HepG2 (cell line): ENCODE measurements at regions not wholly inside any gene's neighbourhood (a gene's known extent, or its start where the extent isn't known, plus 50 kb on each side); places are given as distances from the start of the nearest gene placed in this dataset.

Experiments used
- ATAC-seq: fragments of 200-7000 bp; cut with Tn5 transposase; 3 replicates; pipeline ENCODE4 v1.9.1; 2020; ENCODE audit warnings: mild to moderate bottlenecking, moderate library complexity
- BruUV-seq: library from RNA; stranded (reverse); fragments of 400-500 nt; replicated peaks from 2 replicates; lab custom pipeline; 2021; lab: Mats Ljungman, UMichigan
- CTCF ChIA-PET: fragments of 300-600 bp; formaldehyde crosslinking; extraction: SDS; loops from one replicate; lab custom pipeline; 2021; ENCODE audit warnings: low total read pairs, inconsistent platforms, low intra/inter-chr PET ratio; lab: Yijun Ruan, JAX
- POLR2A ChIA-PET: fragments of 350-600 bp; sonication (Branson Sonifier 250); formaldehyde crosslinking; loops from one replicate; lab custom pipeline; 2020; ENCODE audit warnings: antibody characterized with exemption, inconsistent platforms; lab: Yijun Ruan, JAX
- DNase-seq: peaks from one replicate; pipeline ENCODE4 v3.0.0-alpha.2; 2015; ENCODE audit warnings: low spot score
- FAIRE-seq: peaks from 3 replicates; lab custom pipeline; 2011; peaks lifted over from hg19 to GRCh38; lab: Jason Lieb, UNC
- H2AFZ ChIP-seq: one replicate; pipeline ENCODE4 v1.6.1; 2011; ENCODE audit warnings: low read length, inconsistent platforms
- H3K27ac ChIP-seq: fragments of 300-600 bp; 3 replicates; pipeline ENCODE4 v1.8.0; 2011; ENCODE audit warnings: mixed run types, mild to moderate bottlenecking, mixed read lengths, low read length, inconsistent platforms; ENCODE audit not compliant: insufficient read depth; ENCODE audit errors: extremely low read length
- H3K27me3 ChIP-seq, 2 experiments: fragments of 200-600 bp in 1 of 2; 2 replicates in 1 of 2; 3 replicates in 1 of 2; pipeline versions ENCODE4 v1.6.0 to v1.8.0; 2011; ENCODE audit warnings: low read length in 2 of 2, mild to moderate bottlenecking in 2 of 2, moderate library complexity in 2 of 2, inconsistent platforms in 1 of 2; ENCODE audit not compliant: insufficient read depth in 2 of 2, control insufficient read depth in 1 of 2
- H3K36me3 ChIP-seq, 2 experiments: fragments of 200-600 bp in 1 of 2; replicated peaks in 1 of 2; 2 replicates in 1 of 2; 3 replicates in 1 of 2; pipeline versions ENCODE4 v1.5.1 to v1.8.0; 2011; ENCODE audit warnings: low read length in 2 of 2, inconsistent platforms in 1 of 2; ENCODE audit not compliant: insufficient read depth in 2 of 2, control insufficient read depth in 1 of 2
- H3K4me1 ChIP-seq: 2 replicates; pipeline ENCODE4 v1.5.1; 2012; ENCODE audit warnings: low read length, inconsistent platforms; ENCODE audit not compliant: insufficient read depth
- H3K4me2 ChIP-seq: 2 replicates; pipeline ENCODE4 v1.6.0; 2011; ENCODE audit warnings: low read depth, low read length, inconsistent platforms
- H3K4me3 ChIP-seq, 3 experiments: fragments of 200-600 bp in 1 of 3; sonication (generic), shearing (Covaris generic) in 1 of 3; replicated peaks in 1 of 3; 2 replicates each; pipeline ENCODE4 v1.5.1; 2011 to 2016; ENCODE audit warnings: low read length in 3 of 3, inconsistent platforms in 2 of 3, low read depth in 2 of 3, mild to moderate bottlenecking in 2 of 3, control low read depth in 1 of 3, mixed read lengths in 1 of 3; ENCODE audit not compliant: insufficient read depth in 1 of 3
- H3K79me2 ChIP-seq: one replicate; pipeline ENCODE4 v1.6.1; 2011; ENCODE audit warnings: low read length, inconsistent platforms; ENCODE audit not compliant: insufficient read depth
- H3K9ac ChIP-seq: 2 replicates; pipeline ENCODE4 v1.6.0; 2011; ENCODE audit warnings: mild to moderate bottlenecking, low read depth, low read length, inconsistent platforms; ENCODE audit not compliant: insufficient read depth
- H3K9me3 ChIP-seq: 2 replicates; pipeline ENCODE4 v1.5.1; 2012; ENCODE audit warnings: mild to moderate bottlenecking, low read length
- H4K20me1 ChIP-seq: 2 replicates; pipeline ENCODE4 v1.6.0; 2011; ENCODE audit warnings: inconsistent platforms, mild to moderate bottlenecking, low read length, moderate library complexity; ENCODE audit not compliant: insufficient read depth
- CCDC6 ChIP-seq: sonication (generic); formaldehyde crosslinking; IDR thresholded peaks from 2 replicates; pipeline ENCODE4 v1.8.1; 2022; ENCODE audit warnings: mild to moderate bottlenecking, missing genetic modification reagents, moderate library complexity
- MYNN ChIP-seq: sonication (generic); formaldehyde crosslinking; IDR thresholded peaks from 2 replicates; pipeline ENCODE4 v1.4.0; 2020; ENCODE audit warnings: mild to moderate bottlenecking, low read depth, missing genetic modification reagents
- RFXAP ChIP-seq: sonication (generic); formaldehyde crosslinking; IDR thresholded peaks from 2 replicates; pipeline ENCODE4 v1.4.0; 2020; ENCODE audit warnings: missing genetic modification reagents, borderline replicate concordance
- SP1 ChIP-seq, 2 experiments: fragments of 450-650 bp in 1 of 2; sonication (generic) in 1 of 2; formaldehyde crosslinking in 1 of 2; IDR thresholded peaks; 2 replicates each; pipeline versions ENCODE4 v1.4.0 to v1.6.1; 2016 to 2020; ENCODE audit warnings: missing genetic modification reagents in 1 of 2
- TAF15 ChIP-seq: fragments of 200-400 bp; formaldehyde crosslinking; IDR thresholded peaks from one replicate; pipeline ENCODE4 v1.6.1; 2018; ENCODE audit warnings: mild to moderate bottlenecking, low read depth, low read length; ENCODE audit not compliant: poor library complexity, severe bottlenecking
- TFDP1 ChIP-seq: IDR thresholded peaks from 2 replicates; pipeline ENCODE4 v1.6.1; 2016; ENCODE audit warnings: missing compliant biosample characterization, missing genetic modification reagents, borderline replicate concordance
- YEATS2 ChIP-seq: sonication (generic); formaldehyde crosslinking; IDR thresholded peaks from 2 replicates; pipeline ENCODE4 v1.4.0; 2020; ENCODE audit warnings: missing genetic modification reagents, borderline replicate concordance
- ZBTB43 ChIP-seq: sonication (generic); formaldehyde crosslinking; conservative IDR thresholded peaks from 2 replicates; pipeline ENCODE4 v1.4.0; 2020; ENCODE audit warnings: missing genetic modification reagents
- ZBTB7A ChIP-seq: sonication (generic); formaldehyde crosslinking; IDR thresholded peaks from 2 replicates; pipeline ENCODE4 v1.8.0; 2022; ENCODE audit warnings: mild to moderate bottlenecking, missing genetic modification reagents
- ZFP36L1 ChIP-seq: sonication (generic); formaldehyde crosslinking; IDR thresholded peaks from 2 replicates; pipeline ENCODE4 v1.8.0; 2022; ENCODE audit warnings: mild to moderate bottlenecking, missing genetic modification reagents, moderate library complexity
- ZNF510 ChIP-seq: sonication (generic); formaldehyde crosslinking; IDR thresholded peaks from 2 replicates; pipeline ENCODE4 v1.4.0; 2020; ENCODE audit warnings: low read depth, mild to moderate bottlenecking, missing genetic modification reagents
- ZNF549 ChIP-seq: sonication (generic); formaldehyde crosslinking; IDR thresholded peaks from 2 replicates; pipeline ENCODE4 v1.5.0; 2020; ENCODE audit warnings: missing genetic modification reagents
- ZNF768 ChIP-seq: sonication (generic); formaldehyde crosslinking; IDR thresholded peaks from 2 replicates; pipeline ENCODE4 v1.4.0; 2020; ENCODE audit warnings: missing genetic modification reagents
- WGBS: methylation state at CpG from one replicate; pipeline ENCODE4 v1.1.6; 2017; ENCODE audit warnings: low lambda C conversion rate; 5-methylcytosine and 5-hydroxymethylcytosine counted together
- in situ Hi-C: cut with HindIII; loops from 2 replicates; pipeline ENCODE4 v1.10.0; 2017; ENCODE audit warnings: low pct_unique_long_range_greater_than_20kb; ENCODE audit not compliant: extremely low pct_ligation_motif_present
- intact Hi-C: fragments of 100-400 bp; cut with micrococcal nuclease; formaldehyde crosslinking; loops from one replicate; pipeline ENCODE4 v1.10.0; 2022; ENCODE audit not compliant: unreplicated experiment
- TF ChIP-seq, protein P1 (sequence below): fragments of 450-650 bp; IDR thresholded peaks from 2 replicates; pipeline ENCODE4 v1.6.1; 2017; ENCODE audit warnings: mild to moderate bottlenecking
- TF ChIP-seq, protein P2 (sequence below): sonication (generic); formaldehyde crosslinking; IDR thresholded peaks from 2 replicates; pipeline ENCODE4 v1.8.1; 2023; ENCODE audit warnings: missing genetic modification reagents, mild to moderate bottlenecking, borderline replicate concordance

- 9% methylated on average over 2 of the region's 2 CpGs for WGBS
- BruUV-seq = no TSS peak
- H3K4me1 ChIP-seq = no peaks in the 10 kb centered on the region
- CTCF ChIA-PET = no interaction called here
- H3K9ac ChIP-seq = no peak overlapping the region
- H3K9me3 ChIP-seq = no peaks in the 10 kb centered on the region
- intact Hi-C loops (no loop called here), in situ Hi-C loops (no loop called here)
- TF ChIP-seq, protein P1, sequence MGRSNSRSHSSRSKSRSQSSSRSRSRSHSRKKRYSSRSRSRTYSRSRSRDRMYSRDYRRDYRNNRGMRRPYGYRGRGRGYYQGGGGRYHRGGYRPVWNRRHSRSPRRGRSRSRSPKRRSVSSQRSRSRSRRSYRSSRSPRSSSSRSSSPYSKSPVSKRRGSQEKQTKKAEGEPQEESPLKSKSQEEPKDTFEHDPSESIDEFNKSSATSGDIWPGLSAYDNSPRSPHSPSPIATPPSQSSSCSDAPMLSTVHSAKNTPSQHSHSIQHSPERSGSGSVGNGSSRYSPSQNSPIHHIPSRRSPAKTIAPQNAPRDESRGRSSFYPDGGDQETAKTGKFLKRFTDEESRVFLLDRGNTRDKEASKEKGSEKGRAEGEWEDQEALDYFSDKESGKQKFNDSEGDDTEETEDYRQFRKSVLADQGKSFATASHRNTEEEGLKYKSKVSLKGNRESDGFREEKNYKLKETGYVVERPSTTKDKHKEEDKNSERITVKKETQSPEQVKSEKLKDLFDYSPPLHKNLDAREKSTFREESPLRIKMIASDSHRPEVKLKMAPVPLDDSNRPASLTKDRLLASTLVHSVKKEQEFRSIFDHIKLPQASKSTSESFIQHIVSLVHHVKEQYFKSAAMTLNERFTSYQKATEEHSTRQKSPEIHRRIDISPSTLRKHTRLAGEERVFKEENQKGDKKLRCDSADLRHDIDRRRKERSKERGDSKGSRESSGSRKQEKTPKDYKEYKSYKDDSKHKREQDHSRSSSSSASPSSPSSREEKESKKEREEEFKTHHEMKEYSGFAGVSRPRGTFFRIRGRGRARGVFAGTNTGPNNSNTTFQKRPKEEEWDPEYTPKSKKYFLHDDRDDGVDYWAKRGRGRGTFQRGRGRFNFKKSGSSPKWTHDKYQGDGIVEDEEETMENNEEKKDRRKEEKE = no peak
- TF ChIP-seq CCDC6 (CRISPR knock-in tag) (no peak), ZBTB7A (CRISPR knock-in tag) (no peak), YEATS2 (no peak), MYNN (CRISPR knock-in tag) (no peak), TFDP1 (CRISPR knock-in tag) (no peak), TAF15 (no peak), ZNF768 (CRISPR knock-in tag) (no peak), RFXAP (CRISPR knock-in tag) (no peak), ZFP36L1 (CRISPR knock-in tag) (no peak), ZBTB43 (CRISPR knock-in tag) (no peak), ZNF510 (CRISPR knock-in tag) (no peak), SP1 (IDR thresholded peaks at IDR 0.05) (no peak), SP1 (CRISPR knock-in tag; IDR thresholded peaks at IDR 0.05) (no peak), ZNF549 (no peak)
- TF ChIP-seq, protein P2, sequence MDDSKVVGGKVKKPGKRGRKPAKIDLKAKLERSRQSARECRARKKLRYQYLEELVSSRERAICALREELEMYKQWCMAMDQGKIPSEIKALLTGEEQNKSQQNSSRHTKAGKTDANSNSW = no peak
- no peak overlapping the region for H3K27ac ChIP-seq
- no peak overlapping the region for H2AFZ ChIP-seq
- ATAC-seq (no peak), FAIRE-seq (no peak), DNase-seq (no peak)
- H3K4me2 ChIP-seq = no peak overlapping the region
- H4K20me1 ChIP-seq = no peaks in the 10 kb centered on the region
- no peaks in the 10 kb centered on the region for H3K79me2 ChIP-seq
- H3K4me3 ChIP-seq = no peak overlapping the region
- POLR2A ChIA-PET = no interaction called here
- no peaks in the 10 kb centered on the region for H3K36me3 ChIP-seq
- H3K27me3 ChIP-seq = peaks cover 0 to 37% of the 10 kb centered on the region in 2 experiments; a peak in 4 of 5 replicates
Measured at GRCh38 chr2:235151152-235151551, 199.3 kb downstream of the SH3BP4 start.
